ENCODE measurements at regions not wholly inside any gene's neighbourhood (a gene's known extent, or its start where the extent isn't known, plus 50 kb on each side); places are given as distances from the start of the nearest gene placed in this dataset.
A peak's percentile ranks its signal among the peaks of the same experiment; 100 is the strongest.

DNA sequence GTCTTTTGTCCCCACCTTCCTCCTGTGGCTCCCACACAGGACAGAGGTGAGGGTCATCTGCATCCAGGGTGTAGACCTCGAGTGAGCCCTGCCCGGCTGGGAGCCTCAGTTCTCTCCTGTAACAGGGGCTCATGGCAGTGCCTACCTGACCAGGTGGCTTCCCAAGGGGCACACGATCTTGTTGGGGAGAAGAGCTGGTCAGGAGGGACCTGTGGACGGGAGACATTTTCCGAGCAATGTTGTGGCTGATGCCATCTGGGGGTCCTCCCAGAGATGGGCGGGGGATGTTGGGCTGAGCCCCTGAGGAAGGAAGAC, 51.9 kb downstream of the CEBPB start:
- no peak for DNase-seq

GRCh38 chr20:50242863-50243609, 52.4 kb downstream of the CEBPB start:
- peak; percentile 17 for DNase-seq

GRCh38 chr20:50243610-50244351, 53.2 kb downstream of the CEBPB start:
- no peak for DNase-seq

DNA sequence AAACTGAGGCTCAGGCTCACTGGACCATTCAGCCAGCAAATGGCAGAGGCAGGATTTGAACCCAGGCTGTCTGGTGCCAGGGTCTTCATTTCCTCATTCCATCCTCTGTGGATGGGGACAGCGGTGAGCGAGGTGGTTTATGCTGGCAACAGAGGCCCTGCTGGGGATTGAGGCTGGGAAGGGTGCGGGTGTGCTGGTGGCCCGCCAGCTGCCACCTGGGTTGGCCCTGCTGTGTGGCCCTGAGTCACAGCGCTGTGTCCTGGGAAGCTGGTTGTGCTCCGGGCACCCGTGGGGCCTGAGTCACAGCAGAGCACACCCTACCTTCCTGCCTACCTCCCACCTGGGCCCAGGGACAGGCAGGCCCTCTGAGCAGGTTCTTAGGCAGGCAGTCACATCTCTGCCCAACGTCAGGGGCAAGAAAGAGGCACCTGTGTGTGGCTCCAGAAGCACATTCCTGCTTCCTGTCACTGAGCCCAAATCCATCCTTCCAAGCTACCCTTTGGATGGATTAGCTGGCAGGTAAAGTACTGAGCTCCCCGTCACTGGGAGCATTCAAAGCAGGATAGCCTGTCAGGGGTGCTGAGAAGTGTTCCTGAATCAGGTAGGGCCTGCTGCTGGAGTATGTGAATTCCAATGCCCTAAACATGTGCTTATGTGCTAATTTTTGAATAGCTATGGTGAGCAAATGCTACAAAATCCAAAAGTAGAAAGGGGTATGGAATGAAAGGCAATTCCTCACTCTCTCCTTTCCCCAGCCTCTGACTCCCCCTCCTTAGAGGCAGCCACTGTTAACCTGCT, 53.9 kb downstream of the CEBPB start:
- DNase-seq, result no peak

DNA sequence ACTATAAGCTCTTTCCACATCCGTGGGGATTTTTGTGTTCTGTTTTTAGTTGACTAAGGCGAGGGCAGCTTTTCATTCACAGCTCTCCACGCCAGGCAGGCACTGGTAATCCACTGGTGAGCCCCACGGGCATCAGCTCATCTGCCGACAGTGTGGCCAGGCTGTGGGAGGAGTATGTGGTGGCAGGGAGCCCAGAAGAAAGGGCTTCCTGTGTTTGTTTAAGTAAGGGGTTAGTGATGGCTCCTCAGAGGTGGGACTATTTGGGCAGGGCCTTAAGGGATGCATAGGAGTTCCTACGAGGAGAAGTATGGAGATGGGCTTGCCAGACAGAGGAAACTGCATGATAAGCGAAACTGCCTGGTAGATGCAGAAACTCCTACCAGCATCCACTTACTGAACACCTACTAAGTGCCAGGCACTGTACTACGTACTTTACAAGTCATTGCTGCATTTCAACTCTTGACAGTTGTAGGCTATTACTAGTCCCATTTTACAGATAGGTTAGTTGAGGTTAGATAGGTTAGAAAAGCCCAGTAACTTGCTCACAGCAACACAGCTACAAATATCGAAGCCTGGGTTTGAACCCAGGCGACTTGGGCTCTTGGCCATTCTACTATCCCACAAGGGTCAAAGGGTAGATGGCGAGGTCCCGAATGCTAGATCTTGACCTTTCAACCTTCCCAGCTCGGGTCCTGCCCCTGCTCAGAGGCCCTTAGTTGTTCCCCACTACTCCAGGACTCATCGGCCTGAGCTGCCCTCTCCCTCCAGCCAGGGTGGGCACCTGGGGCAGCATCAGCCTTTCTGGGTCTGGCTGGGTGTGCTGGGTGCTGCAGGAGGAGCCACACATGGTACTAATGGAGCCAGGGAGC, 55.1 kb downstream of the CEBPB start:
- no peak for DNase-seq

GRCh38 chr20:50246367-50247195, 56.0 kb downstream of the CEBPB start:
- DNase-seq, result no peak

DNA sequence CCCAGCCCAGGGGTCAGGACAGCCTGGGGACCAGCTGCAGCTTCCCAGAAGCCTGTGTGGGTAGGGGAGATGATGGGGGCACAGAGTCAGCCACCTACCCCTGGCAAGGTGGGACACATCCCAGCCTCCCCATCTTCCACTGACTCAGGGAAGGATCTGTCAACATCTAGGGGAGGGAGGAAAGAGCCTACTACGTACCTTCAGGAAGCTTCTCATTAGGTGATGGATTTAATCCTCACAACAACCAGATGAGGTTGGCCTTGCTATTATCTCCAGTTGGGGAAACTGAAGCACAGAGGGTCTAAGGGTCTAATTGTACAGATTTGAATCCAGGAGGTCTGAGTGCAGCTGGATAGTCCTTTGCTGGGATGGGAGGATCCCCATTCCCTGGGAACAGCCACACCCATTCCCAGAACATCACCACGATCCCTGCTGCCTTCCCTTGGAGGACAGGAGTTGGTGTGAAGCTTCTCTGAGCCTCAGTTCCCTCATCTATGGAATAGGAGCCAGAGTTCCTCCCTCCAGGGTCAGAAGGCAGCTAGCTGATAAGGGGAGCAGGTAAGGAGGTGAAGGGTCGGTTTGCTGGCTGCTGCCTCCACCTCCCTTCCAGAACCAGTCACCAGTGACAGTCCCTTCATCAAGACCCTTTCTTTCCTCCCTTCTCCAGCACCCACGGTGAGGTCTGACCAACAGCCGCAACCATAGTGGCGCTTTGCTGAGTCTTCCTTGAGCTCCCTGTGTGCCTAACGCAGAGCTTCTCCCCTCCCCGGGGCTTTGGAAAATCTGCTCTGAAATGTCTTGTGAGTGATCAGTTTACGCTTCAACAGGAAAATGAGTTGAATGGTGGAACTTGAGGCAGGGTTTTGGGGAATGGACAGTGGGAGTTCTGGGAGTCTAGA, 56.8 kb downstream of the CEBPB start:
- no peak for DNase-seq

DNA sequence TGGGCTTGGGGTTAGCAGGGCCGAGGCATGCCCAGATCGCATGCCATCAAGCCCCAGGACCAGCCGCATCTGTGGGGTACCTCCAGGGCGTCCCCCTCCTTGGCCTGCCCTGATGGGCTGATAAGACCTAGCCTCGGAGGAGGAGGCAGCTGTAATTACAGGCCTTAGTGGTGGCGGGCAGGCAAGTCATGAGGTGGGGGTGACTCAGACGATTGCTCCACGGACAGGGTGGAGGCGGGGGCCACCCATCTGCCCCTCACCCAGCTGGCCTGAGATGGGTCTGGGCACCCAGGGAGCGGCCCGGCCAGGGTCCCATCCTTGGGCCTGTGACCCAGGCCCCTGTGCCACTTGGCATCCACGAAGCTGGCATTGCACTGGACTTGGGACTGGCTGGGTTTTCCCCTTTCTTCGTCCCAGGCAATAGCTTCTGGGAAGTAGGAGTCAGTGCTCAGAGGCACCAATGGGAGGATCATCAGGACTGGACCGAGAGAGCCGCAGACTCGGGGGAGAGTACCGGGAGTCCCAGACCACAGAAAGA, 57.5 kb downstream of the CEBPB start:
- no peak for DNase-seq

DNA sequence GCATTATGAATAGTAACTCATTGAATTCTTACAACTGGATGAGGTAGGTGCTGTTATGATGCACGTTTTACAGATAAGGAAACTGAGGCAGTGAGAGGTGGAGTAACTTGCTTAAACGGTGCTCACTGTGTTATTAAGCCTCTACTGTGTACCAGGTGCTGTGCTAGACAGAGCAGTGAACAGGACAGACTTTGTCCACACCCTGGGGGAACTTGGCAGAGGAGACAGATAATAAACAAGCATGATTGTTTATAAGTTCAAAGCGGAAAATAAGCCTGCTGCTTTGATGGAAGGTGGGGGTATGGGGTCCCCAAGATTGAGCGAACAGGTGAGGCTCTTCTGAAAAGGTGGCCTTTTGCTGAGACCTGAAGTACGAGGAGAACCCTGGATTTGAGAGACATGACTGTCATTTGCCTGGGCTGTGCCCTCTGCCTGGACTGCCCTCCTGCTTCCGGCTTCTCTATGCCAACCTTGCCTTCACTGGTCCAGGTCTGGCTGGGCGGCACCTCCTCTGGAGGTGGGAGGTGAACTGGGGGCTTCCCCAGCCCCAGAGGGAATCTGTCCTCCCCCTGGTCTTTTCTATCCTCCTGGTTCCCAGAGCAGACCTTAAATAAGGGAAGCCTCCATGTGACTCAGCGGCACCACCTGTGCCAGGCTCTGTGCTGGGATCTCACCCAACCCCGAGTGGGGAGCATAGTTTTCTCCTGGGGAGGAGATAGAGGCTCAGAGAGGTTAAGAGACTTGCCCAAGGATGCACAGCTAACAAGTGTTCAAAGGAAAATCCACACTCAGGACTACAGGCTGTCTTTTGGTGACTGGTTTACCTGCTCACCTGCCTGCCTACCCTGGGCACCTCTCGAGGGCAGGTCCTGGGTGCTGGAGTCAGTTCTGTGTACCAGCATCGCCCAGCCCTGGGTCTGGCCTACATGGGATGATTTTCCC, 59.1 kb downstream of the CEBPB start:
- DNase-seq, result no peak

- DNase-seq, result no peak
These were observed 60.2 kb downstream of the CEBPB start for GRCh38 chr20:50250679-50251382.

DNA sequence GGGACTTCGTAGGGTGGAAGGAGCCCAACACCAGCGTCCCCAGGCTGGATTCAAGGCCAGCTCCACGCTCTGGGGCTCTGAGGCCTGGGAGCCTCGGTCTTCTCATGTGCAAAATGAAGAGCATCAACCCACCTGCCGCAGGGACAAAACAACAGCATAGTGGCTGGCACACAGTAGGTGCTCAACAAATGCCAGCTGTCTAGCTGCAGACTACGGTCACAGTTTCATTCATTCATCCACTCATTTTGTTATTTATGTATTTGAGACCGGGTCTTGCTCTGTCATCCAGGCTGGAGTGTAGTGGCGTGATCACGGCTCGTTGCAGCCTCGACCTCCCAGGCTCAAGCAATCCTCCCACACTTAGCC, 60.7 kb downstream of the CEBPB start:
- no peak for DNase-seq

DNA sequence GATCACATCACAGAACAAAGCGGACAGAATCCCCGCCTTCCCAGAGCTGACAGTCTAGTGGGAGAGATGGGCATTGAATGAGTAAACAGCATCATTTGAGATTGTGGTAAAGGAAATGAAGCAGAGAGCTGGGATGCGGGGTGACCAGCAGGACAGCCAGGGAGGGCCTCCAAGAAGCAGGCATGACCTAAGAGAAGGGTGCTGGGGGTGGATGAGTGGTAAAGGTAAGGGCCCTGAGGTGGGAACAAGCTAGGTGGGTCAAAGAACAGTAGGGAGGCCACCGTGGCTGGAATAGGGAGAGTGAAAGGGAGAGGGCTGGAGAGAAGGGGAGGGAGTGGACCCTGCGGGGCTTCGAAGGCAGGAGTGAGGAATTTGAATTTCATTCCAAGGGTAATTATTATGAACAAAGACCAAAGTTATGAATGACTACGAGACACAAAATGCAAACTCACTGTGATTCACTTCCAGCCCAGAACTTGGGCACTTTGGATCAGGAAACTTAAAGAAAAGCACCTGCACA, 61.4 kb downstream of the CEBPB start:
- no peak for DNase-seq

DNA sequence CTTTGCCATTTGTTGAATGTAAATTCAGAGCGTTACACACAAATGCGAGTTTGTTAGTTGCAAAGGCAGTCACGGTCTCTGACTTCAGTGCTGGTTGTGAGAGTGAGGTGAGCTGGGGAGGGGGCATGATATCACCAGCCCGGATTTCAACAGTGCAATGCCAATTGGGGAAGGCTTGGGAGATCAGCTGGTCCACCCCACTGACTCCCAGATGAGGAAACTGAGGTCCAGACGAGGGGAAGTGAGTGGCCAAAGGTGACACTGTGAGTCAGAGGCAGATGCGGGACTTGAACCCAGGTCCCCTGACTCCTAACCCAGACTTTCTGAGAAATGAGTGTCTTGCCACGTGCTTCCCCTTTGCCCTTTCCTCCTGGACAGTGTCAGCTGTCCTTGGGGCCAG, 62.1 kb downstream of the CEBPB start:
- DNase-seq, result no peak

- no peak for DNase-seq
These were observed 62.5 kb downstream of the CEBPB start for GRCh38 chr20:50253101-50253500.

DNA sequence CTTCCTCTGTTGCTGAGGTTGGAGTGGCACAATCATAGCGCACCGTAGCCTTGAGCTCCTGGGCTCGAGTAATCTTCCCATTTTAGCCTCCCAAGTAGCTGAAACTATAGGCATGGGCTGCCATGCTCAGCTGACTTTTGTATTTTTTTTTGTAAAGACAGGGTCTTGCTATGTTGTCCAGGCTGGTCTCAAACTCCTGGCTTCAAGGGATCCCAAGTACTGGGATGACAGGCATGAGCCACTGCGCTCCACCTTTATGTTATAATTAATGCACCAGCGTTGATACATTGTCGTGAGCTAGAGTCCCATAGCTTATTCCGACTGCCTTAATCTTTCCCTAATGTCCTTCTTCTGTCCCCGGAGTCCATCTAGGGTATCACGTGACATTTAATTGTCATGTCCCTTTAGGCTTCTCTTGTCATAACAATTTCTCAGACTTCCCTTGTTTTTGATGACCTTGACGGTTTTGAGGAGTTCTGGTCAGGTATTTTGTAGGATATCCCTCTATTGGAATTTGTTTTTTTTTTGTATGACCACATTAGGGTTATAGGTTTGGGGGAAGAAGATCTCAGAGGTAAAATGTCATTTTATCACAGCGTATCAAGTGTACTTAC, 63.9 kb downstream of the CEBPB start:
- no peak for DNase-seq

- DNase-seq, result no peak
These were observed 65.9 kb downstream of the CEBPB start for GRCh38 chr20:50256577-50256976.

DNA sequence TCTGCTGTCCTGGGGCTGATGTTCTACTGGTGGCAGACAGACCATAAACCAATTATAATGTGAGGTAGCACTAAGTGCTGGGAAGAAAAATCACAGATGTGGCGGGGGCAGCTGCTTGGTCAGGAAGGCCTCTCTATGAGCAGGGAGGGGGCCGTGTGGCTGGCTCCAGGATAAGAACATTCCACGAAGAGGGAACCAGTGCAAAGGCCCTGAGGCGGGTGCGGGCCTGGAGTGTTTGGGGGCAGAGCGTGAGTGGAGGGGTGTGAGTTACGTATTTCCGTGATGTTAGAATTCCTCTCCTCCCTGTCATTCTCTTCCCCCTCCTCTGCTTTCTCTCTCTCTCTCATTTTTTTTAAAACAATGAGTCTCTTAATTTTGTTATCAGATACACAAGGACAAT, 67.2 kb downstream of the CEBPB start:
- no peak for DNase-seq

Measured in NCI-H2107 (cell line).